ENCODE measurements at regions not wholly inside any gene's neighbourhood (a gene's known extent, or its start where the extent isn't known, plus 50 kb on each side); places are given as distances from the start of the nearest gene placed in this dataset.

GRCh38 chr6:165877773-165878172 is 214.7 kb upstream of the PDE10A start:
- TF ChIP-seq, protein P1, sequence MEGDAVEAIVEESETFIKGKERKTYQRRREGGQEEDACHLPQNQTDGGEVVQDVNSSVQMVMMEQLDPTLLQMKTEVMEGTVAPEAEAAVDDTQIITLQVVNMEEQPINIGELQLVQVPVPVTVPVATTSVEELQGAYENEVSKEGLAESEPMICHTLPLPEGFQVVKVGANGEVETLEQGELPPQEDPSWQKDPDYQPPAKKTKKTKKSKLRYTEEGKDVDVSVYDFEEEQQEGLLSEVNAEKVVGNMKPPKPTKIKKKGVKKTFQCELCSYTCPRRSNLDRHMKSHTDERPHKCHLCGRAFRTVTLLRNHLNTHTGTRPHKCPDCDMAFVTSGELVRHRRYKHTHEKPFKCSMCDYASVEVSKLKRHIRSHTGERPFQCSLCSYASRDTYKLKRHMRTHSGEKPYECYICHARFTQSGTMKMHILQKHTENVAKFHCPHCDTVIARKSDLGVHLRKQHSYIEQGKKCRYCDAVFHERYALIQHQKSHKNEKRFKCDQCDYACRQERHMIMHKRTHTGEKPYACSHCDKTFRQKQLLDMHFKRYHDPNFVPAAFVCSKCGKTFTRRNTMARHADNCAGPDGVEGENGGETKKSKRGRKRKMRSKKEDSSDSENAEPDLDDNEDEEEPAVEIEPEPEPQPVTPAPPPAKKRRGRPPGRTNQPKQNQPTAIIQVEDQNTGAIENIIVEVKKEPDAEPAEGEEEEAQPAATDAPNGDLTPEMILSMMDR (IDR thresholded peaks at IDR 0.05; ENCODE audit: control extremely low read depth, extremely low read depth): no peak
- Histone ChIP-seq H3K27ac (ENCODE audit: low read depth in 1 of 2, low read length in 1 of 2) (no peak overlapping the region), H3K9me3 (ENCODE audit: control insufficient read depth in 4 of 4, insufficient read depth in 3 of 4, low read length in 3 of 4) (peaks cover 0 to 2% (median 0%) of the 10 kb centered on the region in 4 donors), H3K36me3 (ENCODE audit: control insufficient read depth in 4 of 4, insufficient read depth in 4 of 4, low read length in 4 of 4) (no peaks in the 10 kb centered on the region), H3K9ac (ENCODE audit: insufficient read depth in 1 of 2, low read length in 2 of 2) (no peak overlapping the region), H3K4me1 (ENCODE audit: control insufficient read depth in 5 of 5, insufficient read depth in 5 of 5, low read length in 5 of 5) (peaks cover 0 to 20% (median 6%) of the 10 kb centered on the region in 5 donors), H3K4me3 (no peak overlapping the region), H3K27me3 (ENCODE audit: control insufficient read depth in 3 of 3, insufficient read depth in 3 of 3, low read length in 2 of 3) (peaks cover 0 to 35% (median 16%) of the 10 kb centered on the region in 3 donors)
- WGBS, 2 donors: 70 to 81% methylated on average over 3 of the region's 3 CpGs
- no peak for ATAC-seq (ENCODE audit: insufficient read depth, low FRiP score)
- DNase-seq: no peak

- peak overlapping the region in 1 of 2 donors; percentile 14 for H3K27ac ChIP-seq (ENCODE audit: low read depth in 1 of 2, low read length in 1 of 2)
- H3K4me3 ChIP-seq: no peak overlapping the region
- no peak overlapping the region for H3K9ac ChIP-seq (ENCODE audit: insufficient read depth in 1 of 2, low read length in 2 of 2)
- TF ChIP-seq, protein P1 (IDR thresholded peaks at IDR 0.05; ENCODE audit: control extremely low read depth, extremely low read depth): no peak
- H3K9me3 ChIP-seq (ENCODE audit: control insufficient read depth in 4 of 4, insufficient read depth in 3 of 4, low read length in 3 of 4): peaks cover 0 to 2% (median 0%) of the 10 kb centered on the region in 4 donors
- DNase-seq: no peak
- peaks cover 0 to 38% (median 16%) of the 10 kb centered on the region in 3 donors for H3K27me3 ChIP-seq (ENCODE audit: control insufficient read depth in 3 of 3, insufficient read depth in 3 of 3, low read length in 2 of 3)
- ATAC-seq (ENCODE audit: insufficient read depth, low FRiP score): no peak
- no peaks in the 10 kb centered on the region for H3K36me3 ChIP-seq (ENCODE audit: control insufficient read depth in 4 of 4, insufficient read depth in 4 of 4, low read length in 4 of 4)
- WGBS, 2 donors: 61 to 63% methylated on average over 5 of the region's 5 CpGs
- peaks cover 0 to 20% (median 6%) of the 10 kb centered on the region in 5 donors for H3K4me1 ChIP-seq (ENCODE audit: control insufficient read depth in 5 of 5, insufficient read depth in 5 of 5, low read length in 5 of 5)
Observed at GRCh38 chr6:165877192-165877591, 214.2 kb upstream of the PDE10A start.

- peaks cover 0 to 15% (median 6%) of the 10 kb centered on the region in 5 donors for H3K4me1 ChIP-seq (ENCODE audit: control insufficient read depth in 5 of 5, insufficient read depth in 5 of 5, low read length in 5 of 5)
- DNase-seq: peak; percentile 71 to 88 (median 84)
- WGBS, 2 donors: 33 to 39% methylated on average over 6 of the region's 6 CpGs
Observed at GRCh38 chr6:165876588-165876987, 213.5 kb upstream of the PDE10A start.

More at GRCh38 chr6:165876588-165876987, 213.5 kb upstream of the PDE10A start:
- TF ChIP-seq, protein P1 (IDR thresholded peaks at IDR 0.05; ENCODE audit: control extremely low read depth, extremely low read depth): no peak
- no peaks in the 10 kb centered on the region for H3K36me3 ChIP-seq (ENCODE audit: control insufficient read depth in 4 of 4, insufficient read depth in 4 of 4, low read length in 4 of 4)
- H3K27me3 ChIP-seq (ENCODE audit: control insufficient read depth in 3 of 3, insufficient read depth in 3 of 3, low read length in 2 of 3): peaks cover 0 to 34% (median 16%) of the 10 kb centered on the region in 3 donors
- peak overlapping the region in 1 of 2 donors; percentile 14 for H3K27ac ChIP-seq (ENCODE audit: low read depth in 1 of 2, low read length in 1 of 2)
- peaks cover 0 to 2% (median 0%) of the 10 kb centered on the region in 4 donors for H3K9me3 ChIP-seq (ENCODE audit: control insufficient read depth in 4 of 4, insufficient read depth in 3 of 4, low read length in 3 of 4)
- H3K9ac ChIP-seq (ENCODE audit: insufficient read depth in 1 of 2, low read length in 2 of 2): no peak overlapping the region
- H3K4me3 ChIP-seq: no peak overlapping the region
- ATAC-seq (ENCODE audit: insufficient read depth, low FRiP score): no peak
